ENCODE measurements at regions not wholly inside any gene's neighbourhood (a gene's known extent, or its start where the extent isn't known, plus 50 kb on each side); places are given as distances from the start of the nearest gene placed in this dataset.

DNA sequence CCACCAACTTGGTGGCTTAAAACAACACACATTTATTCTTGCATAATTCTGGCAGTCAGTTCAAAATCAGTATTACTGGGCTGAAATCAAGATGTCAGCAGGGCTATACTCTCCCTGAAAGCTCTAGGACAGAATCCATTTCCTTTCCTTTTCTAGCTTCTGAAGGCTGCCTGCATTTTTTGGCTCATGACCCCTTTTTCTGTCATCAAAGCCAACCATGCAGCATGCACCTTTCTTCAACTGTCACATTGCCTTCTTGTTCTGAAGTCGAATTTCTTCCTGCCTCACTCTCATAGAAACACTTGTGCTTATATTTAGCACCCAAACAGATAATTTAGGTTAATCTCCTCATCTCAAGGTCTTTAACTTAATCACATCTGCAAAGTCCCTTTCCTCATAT is 79.8 kb upstream of the PPP1R2C start:
- TF ChIP-seq POLR2AphosphoS5 (IDR thresholded peaks at IDR 0.05; ENCODE audit: low read depth) (no peak), EZH2 (IDR thresholded peaks at IDR 0.05; ENCODE audit: low read depth, unreplicated experiment) (no peak), ZNF331 (CRISPR knock-in tag; IDR thresholded peaks at IDR 0.05; ENCODE audit: low read depth) (no peak), EZH2phosphoT487 (IDR thresholded peaks at IDR 0.05; ENCODE audit: unreplicated experiment) (no peak)
- TF ChIP-seq, protein P1, sequence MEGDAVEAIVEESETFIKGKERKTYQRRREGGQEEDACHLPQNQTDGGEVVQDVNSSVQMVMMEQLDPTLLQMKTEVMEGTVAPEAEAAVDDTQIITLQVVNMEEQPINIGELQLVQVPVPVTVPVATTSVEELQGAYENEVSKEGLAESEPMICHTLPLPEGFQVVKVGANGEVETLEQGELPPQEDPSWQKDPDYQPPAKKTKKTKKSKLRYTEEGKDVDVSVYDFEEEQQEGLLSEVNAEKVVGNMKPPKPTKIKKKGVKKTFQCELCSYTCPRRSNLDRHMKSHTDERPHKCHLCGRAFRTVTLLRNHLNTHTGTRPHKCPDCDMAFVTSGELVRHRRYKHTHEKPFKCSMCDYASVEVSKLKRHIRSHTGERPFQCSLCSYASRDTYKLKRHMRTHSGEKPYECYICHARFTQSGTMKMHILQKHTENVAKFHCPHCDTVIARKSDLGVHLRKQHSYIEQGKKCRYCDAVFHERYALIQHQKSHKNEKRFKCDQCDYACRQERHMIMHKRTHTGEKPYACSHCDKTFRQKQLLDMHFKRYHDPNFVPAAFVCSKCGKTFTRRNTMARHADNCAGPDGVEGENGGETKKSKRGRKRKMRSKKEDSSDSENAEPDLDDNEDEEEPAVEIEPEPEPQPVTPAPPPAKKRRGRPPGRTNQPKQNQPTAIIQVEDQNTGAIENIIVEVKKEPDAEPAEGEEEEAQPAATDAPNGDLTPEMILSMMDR (conservative IDR thresholded peaks at IDR 0.05; ENCODE audit: low read depth in 2 of 2): no peak
- TF ChIP-seq, protein P2, sequence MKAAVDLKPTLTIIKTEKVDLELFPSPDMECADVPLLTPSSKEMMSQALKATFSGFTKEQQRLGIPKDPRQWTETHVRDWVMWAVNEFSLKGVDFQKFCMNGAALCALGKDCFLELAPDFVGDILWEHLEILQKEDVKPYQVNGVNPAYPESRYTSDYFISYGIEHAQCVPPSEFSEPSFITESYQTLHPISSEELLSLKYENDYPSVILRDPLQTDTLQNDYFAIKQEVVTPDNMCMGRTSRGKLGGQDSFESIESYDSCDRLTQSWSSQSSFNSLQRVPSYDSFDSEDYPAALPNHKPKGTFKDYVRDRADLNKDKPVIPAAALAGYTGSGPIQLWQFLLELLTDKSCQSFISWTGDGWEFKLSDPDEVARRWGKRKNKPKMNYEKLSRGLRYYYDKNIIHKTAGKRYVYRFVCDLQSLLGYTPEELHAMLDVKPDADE (IDR thresholded peaks at IDR 0.05): no peak

All from GM23338 (cell line).